NCI-H524 (cell line): ENCODE measurements at regions not wholly inside any gene's neighbourhood (a gene's known extent, or its start where the extent isn't known, plus 50 kb on each side); places are given as distances from the start of the nearest gene placed in this dataset.

Source experiments
- DNase-seq, 2 experiments: peaks; one replicate each; lab custom pipeline; 2025; lab: John Stamatoyannopoulos, UW

- no peak for DNase-seq
These were observed 500.6 kb downstream of the SI start for GRCh38 chr3:164577667-164578210.

DNA sequence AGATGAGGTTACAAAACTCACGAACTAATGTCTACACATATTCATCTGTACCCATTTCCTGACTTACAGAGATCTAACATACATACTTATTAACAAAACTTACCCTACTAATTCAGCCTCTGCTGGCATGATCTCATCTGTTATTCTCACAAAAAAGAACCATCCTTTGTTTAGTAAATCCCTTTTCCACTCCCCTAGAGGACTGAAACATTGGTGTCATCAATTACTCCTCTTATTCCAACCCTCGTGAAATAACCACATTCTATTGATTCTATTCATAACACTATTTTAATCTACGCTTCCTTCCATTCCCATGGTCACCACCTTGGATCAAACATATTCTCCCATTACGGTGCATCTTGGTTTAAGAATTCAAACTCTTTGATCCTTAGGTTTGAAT lies 505.9 kb downstream of the SI start:
- DNase-seq: no peak

- peak in 1 of 2 experiments; percentile 12 for DNase-seq
These were observed 527.4 kb downstream of the SI start for GRCh38 chr3:164550857-164551256.

DNA sequence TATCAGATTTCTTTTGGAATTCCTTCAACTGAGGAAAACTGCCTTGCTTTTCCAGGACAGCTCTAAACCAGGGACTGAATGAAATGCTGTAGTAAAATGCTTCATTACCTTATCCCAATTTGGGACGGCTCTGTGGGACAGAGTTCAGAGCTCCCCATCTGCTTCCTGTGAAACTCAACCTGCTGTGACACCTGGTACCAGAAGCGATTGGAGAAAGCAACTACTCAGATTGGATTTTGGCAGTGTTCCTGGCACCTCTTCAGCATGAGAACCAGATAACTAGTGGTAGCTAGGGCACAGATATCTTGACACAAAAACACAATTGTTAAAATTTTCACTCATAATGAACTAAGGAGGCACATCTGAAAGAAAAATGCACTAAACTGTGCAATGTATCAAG lies 539.1 kb downstream of the SI start:
- DNase-seq: peak; percentile 96 to 98

GRCh38 chr3:164537485-164537884 lies 540.8 kb downstream of the SI start:
- DNase-seq: peak; percentile 17 to 87

- no peak for DNase-seq
These were observed 545.0 kb downstream of the SI start for GRCh38 chr3:164533275-164533674.

DNA sequence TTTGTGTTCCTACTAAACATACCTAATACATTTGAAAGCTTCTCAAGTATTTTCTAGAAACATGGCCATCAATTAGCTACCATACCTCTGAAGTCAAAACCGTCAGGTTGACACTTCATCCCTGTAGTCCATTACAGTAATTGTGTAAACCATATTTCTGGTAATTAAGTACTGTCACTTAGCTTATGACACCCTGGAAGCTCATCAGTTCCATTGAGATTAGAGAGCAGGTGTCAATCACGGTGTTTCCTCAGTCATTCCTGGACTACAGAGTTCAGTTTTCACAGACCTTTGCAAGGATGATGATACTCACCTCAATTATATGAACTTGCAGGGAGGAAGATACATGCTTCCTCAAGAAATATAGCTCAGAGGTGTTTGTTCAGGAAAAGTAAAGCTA lies 552.0 kb downstream of the SI start:
- no peak for DNase-seq

DNA sequence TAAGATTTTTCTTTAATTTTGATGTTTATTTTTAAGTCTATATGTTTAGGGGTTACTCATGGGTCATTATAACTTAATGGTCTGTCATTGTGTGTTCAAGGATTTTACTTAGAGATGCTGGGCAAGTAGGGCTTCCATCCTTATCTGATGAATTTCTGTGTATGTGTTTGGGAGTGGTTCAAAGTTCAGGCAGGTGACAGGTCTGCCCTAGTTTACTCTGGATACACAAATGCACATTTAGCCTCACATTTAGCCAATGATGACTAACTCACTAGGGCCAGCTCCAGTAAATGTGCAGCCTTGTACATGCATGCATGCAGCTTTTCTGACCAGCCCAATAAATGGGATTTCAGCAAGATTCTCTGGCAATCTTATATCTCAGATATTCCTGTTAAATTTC lies 554.1 kb downstream of the SI start:
- DNase-seq: no peak

- DNase-seq: no peak
These were observed 556.1 kb downstream of the SI start for GRCh38 chr3:164522073-164522763.

DNA sequence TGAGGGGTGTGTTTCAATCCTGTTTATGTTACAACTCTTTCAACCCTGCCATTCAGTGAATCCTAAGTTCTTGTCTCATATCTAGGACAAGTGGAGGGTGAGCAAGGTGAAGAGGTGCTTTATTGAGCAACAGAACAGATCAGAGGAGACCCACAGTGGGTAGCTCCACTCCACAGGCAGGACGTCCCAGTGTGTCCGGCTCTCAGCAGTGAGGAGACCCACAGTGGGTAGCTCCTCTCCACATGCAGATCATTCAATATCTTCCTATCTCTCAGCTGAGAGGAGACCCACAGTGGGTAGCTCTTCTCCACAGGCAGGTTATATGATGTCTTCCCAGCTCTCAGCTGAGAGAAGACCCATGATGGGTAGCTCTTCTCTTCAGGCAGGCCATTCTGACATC lies 556.7 kb downstream of the SI start:
- no peak for DNase-seq

DNA sequence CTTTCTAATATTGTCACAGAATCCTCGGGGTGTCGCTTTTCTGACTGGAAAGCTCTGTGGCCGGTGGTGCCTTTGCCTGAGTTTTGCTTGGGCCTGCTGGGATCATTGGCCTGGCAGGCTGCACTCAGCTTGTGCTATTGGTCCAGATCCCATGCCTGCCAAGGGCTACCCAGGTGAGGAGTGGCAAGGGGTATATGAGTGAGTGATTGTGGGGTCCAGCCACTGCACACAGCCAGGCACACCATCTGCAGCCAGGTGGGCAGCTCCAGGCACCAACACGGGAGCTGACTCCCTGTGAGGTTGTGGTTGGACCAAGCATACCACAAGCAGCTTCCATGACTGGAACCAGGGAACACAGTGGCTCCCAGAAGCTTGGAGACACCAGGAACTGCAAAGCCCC lies 557.2 kb downstream of the SI start:
- DNase-seq: no peak

- no peak for DNase-seq
These were observed 563.0 kb downstream of the SI start for GRCh38 chr3:164515256-164515655.

DNA sequence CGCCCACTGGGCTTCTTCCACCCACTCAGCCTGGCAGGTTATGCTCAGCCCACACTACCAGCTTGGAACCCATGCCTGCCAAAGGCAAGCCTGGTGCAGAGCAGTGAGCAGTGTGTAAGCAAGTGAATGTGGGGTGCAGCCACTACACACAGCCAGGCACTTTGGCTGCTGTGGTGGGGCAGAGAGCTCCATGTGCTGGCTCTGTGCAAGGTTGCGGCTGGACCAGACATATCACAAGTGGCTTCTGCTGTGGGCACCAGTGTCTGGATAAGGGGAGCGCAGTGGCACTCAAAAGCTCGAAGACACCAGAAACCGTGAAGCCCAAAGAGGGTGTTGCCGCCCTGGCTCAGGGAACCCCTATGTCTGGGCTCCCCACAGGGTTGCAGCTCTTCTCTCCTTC lies 563.7 kb downstream of the SI start:
- DNase-seq: no peak

GRCh38 chr3:164507886-164508285 lies 570.4 kb downstream of the SI start:
- DNase-seq: no peak

DNA sequence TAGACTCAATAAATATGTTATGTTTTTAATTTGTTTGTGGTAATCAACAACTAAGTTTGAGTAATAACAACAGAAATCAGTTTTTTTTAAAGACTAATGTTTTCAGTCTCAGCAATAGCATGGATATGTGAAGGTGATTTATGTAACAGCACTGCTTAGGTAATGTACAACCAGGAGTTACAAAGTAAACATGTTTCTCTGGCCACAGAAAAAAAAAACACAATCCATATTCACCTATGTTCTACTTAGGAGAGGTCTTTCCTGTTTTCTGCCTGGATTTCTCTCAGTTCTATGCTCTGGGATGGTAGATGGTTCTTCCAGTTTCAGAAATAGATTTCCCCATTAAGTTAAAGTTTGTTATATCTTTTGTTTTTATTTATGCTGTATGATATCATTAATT lies 579.4 kb downstream of the SI start:
- DNase-seq: no peak

- no peak for DNase-seq
These were observed 589.4 kb downstream of the SI start for GRCh38 chr3:164488893-164489292.

- no peak for DNase-seq
These were observed 592.1 kb downstream of the SI start for GRCh38 chr3:164486150-164486549.

DNA sequence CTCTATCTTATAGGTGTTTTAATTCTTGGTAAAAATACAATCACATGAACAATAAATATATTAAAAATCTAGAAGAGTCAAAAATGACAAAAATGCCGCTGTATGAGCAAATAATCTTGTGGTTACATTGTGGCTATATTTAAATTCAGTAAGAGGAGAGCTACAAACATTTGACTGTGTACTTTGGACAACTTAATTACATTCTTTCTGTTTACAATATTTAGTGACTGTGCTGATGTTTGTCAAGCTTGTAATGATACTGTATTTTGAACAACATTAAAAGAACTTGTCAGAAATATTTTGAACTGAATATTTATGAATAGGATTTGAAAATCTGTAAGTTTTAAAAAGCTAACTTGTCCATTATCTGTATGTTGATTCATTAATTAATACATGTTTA lies 598.3 kb downstream of the SI start:
- DNase-seq: no peak

DNA sequence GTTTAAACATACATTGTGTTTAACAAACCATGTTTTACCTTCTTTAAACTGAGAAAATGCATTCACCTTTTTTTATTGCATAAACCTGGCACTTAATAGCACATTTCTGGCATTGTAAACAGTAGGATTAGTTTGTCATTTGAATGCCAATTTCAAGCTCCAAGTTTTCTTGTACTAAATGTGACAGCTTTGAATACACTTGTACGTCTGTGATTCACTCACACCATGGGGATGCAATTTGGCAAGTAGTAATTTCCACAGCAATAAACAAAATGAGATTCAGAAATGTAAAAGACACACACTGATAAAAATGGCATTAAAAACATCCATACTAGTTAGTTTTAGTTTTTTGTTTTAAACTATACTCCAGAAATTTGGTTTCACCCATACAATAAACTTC lies 598.9 kb downstream of the SI start:
- no peak for DNase-seq

DNA sequence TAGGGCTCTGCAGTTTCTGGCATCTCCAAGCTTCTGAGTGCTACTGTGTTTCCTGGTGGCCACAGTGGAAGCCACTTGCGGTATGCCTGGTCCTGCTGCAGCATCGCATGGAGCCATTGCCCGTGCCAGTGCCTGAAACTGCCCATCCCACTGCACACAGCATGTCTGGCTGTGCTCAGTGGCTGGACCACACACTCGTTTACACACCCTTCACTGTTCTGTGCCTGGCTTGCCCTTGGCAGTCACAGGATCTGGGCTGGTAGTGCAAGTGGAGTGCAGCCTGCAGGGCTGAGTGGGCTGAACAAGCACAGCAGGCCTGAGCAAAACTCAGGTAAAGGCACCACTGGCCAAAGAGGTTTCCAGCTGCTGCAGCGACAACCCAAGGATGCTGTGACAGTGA lies 600.0 kb downstream of the SI start:
- DNase-seq: no peak

DNA sequence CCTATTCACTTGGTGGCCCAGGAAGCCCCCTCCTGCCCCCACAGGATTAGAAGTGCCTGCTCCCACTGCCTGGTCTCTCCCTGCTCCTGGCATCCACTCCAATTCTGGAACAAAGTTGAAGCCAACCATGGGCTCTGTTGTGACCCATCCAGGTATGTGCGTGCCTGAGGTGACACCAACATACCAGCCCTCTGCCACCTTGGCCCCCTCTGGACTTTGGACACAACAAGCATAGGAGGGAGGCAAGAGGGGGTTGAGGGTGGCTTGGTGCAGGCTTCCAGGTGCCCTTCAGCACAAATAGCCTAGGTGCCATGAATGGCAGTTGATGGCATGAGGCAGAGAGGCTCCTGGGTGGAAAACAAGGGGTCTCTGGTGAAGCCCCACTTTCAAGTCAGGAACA lies 600.9 kb downstream of the SI start:
- DNase-seq: no peak

- no peak for DNase-seq
These were observed 601.7 kb downstream of the SI start for GRCh38 chr3:164476631-164477030.

DNA sequence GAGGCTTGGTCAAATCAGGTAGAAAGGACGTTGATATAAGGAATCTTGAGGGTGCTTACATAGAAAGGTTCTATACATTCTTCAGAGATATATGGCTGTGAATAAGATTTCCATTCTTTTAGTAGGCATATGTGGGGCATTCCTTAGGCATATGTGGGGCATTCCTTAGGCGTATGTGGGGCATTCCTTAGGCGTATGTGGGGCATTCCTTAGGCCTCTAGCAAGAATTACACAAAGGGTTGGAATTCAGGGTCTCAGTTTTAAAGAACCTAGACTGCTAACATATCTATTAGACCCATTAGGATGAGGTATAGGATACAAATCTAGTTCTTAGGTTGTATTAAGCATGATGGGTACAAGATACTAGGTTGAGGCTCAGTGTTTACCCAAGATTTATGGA lies 607.8 kb downstream of the SI start:
- no peak for DNase-seq

DNA sequence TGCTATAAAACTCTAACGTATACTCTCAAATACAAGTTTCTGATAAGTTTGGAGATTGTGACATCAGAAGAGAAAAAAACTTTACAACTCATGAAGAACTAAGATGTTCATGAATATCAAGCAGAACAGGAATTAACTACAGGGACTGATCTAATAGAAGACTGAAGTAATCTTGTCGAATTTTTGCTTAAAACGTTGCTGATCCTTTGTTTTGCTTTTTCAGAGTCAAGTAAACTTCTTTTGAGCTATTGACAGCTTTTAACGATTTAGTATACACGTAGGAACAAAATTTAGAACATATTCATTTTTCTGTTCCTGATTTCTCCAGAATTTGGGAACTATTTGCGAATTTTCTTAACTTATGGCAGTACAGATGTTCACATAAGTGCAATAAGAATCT lies 610.2 kb downstream of the SI start:
- no peak for DNase-seq
